Testis (tissue), 2 donors: ENCODE measurements at regions not wholly inside any gene's neighbourhood (a gene's known extent, or its start where the extent isn't known, plus 50 kb on each side); places are given as distances from the start of the nearest gene placed in this dataset.

Experiments
- DNase-seq: peaks from one replicate; pipeline ENCODE4 v3.0.0-alpha.2; 2019
- H3K27ac ChIP-seq, 2 donors: fragments of 200-600 bp; sonication (generic); one replicate each; pipeline ENCODE4 v1.5.1; 2019
- H3K27me3 ChIP-seq: fragments of 200-600 bp; sonication (generic); one replicate; pipeline ENCODE4 v1.5.1; 2019
- H3K36me3 ChIP-seq: fragments of 200-600 bp; sonication (generic); one replicate; pipeline ENCODE4 v1.5.1; 2017; ENCODE audit warnings: low read depth; ENCODE audit errors: missing control alignments
- H3K4me1 ChIP-seq: fragments of 200-600 bp; sonication (generic); one replicate; pipeline ENCODE4 v1.5.1; 2019
- H3K4me3 ChIP-seq, 2 donors: fragments of 200-600 bp; sonication (generic); one replicate each; pipeline ENCODE4 v1.5.1; 2017 to 2019
- H3K9me3 ChIP-seq: fragments of 200-600 bp; sonication (generic); one replicate; pipeline ENCODE4 v1.5.1; 2017
- POLR2A ChIP-seq: fragments of 450-650 bp; IDR thresholded peaks from one replicate; pipeline ENCODE4 v1.6.1; 2017; ENCODE audit warnings: antibody characterized with exemption, mild to moderate bottlenecking, moderate library complexity
- WGBS, 2 donors: methylation state at CpG; one replicate each; pipeline ENCODE4 v1.1.5; 2018; 5-methylcytosine and 5-hydroxymethylcytosine counted together
- intact Hi-C: fragments of 100-400 bp; cut with DNase I; formaldehyde crosslinking; loops from one replicate; pipeline ENCODE4 v1.15.1; 2023; ENCODE audit warnings: low total_unique reads
- TF ChIP-seq, protein P1 (sequence below), 3 experiments: fragments of 450-650 bp in 2 of 3; fragments of 200-600 bp in 1 of 3; sonication (generic) in 1 of 3; IDR thresholded peaks; one replicate each; pipeline ENCODE4 v1.5.1; 2016 to 2019; ENCODE audit warnings: antibody characterized with exemption in 3 of 3, mild to moderate bottlenecking in 2 of 3, moderate library complexity in 1 of 3

DNA sequence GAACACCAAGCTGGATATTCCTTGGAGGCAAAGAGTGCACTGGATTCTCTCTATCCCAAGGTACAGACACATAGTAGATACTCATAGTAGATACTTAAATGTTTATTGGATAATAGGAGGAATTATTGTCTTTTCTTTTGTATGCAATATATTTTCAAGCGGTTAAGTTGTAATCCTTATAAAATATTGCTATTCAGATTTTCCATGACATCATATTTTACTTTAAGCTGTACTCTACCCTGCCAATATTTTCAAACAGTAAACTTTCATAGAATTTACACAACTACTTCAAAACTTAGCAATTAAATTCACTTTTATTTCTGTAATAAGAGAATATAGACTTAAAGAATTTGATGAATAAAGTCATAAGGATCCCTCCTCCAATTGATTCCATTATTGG is 546.5 kb upstream of the CAMK1G start:
- Histone ChIP-seq H3K9me3 (no peaks in the 10 kb centered on the region), H3K36me3 (no peaks in the 10 kb centered on the region), H3K4me1 (no peaks in the 10 kb centered on the region), H3K4me3 (no peak overlapping the region), H3K27me3 (no peaks in the 10 kb centered on the region), H3K27ac (no peak overlapping the region)
- intact Hi-C loops, result no loop called here
- TF ChIP-seq, protein P1, sequence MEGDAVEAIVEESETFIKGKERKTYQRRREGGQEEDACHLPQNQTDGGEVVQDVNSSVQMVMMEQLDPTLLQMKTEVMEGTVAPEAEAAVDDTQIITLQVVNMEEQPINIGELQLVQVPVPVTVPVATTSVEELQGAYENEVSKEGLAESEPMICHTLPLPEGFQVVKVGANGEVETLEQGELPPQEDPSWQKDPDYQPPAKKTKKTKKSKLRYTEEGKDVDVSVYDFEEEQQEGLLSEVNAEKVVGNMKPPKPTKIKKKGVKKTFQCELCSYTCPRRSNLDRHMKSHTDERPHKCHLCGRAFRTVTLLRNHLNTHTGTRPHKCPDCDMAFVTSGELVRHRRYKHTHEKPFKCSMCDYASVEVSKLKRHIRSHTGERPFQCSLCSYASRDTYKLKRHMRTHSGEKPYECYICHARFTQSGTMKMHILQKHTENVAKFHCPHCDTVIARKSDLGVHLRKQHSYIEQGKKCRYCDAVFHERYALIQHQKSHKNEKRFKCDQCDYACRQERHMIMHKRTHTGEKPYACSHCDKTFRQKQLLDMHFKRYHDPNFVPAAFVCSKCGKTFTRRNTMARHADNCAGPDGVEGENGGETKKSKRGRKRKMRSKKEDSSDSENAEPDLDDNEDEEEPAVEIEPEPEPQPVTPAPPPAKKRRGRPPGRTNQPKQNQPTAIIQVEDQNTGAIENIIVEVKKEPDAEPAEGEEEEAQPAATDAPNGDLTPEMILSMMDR (IDR thresholded peaks at IDR 0.05), result no peak
- no peak for TF ChIP-seq POLR2A
- 89 to 96% methylated on average over 1 of the region's 1 CpG for WGBS, 2 donors
- DNase-seq, result no peak

DNA sequence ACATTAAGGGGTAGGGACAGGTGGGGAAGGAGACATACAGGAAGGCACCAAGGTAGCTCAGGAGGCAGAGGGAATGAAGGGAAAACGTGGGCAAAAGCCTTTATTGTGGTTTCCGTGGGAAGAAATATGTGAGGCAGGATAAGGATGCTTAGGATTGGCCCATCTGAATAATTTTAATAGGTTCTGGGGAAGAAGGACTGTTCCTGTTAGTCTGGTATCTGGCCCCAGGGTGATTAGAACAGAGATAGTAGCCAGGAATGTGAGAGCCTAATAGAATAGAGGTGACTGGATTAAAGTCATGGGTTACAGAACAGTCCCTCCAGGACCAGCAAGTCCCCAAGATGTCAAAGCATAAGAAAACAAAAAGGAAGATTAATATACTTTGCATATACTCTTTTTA is 545.2 kb upstream of the CAMK1G start:
- Histone ChIP-seq H3K27ac (no peak overlapping the region), H3K4me3 (no peak overlapping the region), H3K27me3 (no peaks in the 10 kb centered on the region), H3K9me3 (no peaks in the 10 kb centered on the region), H3K4me1 (no peaks in the 10 kb centered on the region), H3K36me3 (no peaks in the 10 kb centered on the region)
- TF ChIP-seq POLR2A, result no peak
- TF ChIP-seq, protein P1 (IDR thresholded peaks at IDR 0.05), result no peak
- DNase-seq, result no peak
- 36 to 71% methylated on average over 2 of the region's 2 CpGs for WGBS, 2 donors
- intact Hi-C loops, result no loop called here

DNA sequence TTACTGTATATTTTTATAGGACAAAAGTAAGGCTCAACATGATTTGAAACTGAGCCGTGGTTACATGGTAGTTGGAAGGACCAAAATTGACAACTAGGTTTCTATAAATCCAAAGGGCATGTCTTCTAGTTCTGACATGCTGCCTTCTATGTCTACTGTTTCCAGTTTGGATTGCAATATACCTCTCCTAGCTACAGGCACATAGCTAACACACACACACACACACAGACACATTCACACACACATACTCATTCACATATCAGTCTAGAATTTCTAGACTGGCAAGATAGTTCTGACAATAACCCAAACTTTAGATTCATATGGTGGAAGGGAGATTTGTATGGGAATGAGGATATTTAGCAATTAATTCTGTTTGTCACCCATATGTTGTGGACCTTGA is 544.8 kb upstream of the CAMK1G start:
- TF ChIP-seq, protein P1 (IDR thresholded peaks at IDR 0.05), result no peak
- no peak for TF ChIP-seq POLR2A
- no peak overlapping the region for H3K4me3 ChIP-seq
- H3K27ac ChIP-seq, result no peak overlapping the region
- no peaks in the 10 kb centered on the region for H3K4me1 ChIP-seq
- H3K9me3 ChIP-seq, result no peaks in the 10 kb centered on the region
- intact Hi-C loops, result no loop called here
- H3K36me3 ChIP-seq, result no peaks in the 10 kb centered on the region
- no peak for DNase-seq
- 95 to 100% methylated on average over 1 of the region's 1 CpG for WGBS, 2 donors
- H3K27me3 ChIP-seq, result no peaks in the 10 kb centered on the region

DNA sequence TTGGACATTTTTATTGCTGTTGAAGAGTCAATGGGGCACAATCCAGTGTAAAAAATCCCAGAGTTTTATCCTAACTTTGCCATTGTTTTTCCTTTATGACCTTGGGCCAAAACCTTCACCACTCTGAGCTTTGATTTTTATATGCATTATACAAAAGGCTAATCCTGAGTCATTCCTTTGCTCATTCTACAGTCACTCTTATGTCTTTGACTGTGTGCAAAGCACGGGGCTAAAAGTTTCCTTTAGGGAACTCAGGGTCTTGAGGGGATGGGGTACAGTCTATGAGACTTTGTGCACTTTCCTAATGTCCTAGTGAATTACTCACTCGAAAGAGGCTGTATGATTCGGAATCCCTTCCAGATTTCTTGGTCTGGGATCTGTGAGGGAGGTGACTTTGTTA is 543.2 kb upstream of the CAMK1G start:
- H3K36me3 ChIP-seq, result no peaks in the 10 kb centered on the region
- no peak for DNase-seq
- WGBS, 2 donors, result 89 to 91% methylated on average over 3 of the region's 3 CpGs
- no peak overlapping the region for H3K27ac ChIP-seq
- no peak overlapping the region for H3K4me3 ChIP-seq
- no peaks in the 10 kb centered on the region for H3K9me3 ChIP-seq
- no peaks in the 10 kb centered on the region for H3K27me3 ChIP-seq
- no peaks in the 10 kb centered on the region for H3K4me1 ChIP-seq
- TF ChIP-seq, protein P1 (IDR thresholded peaks at IDR 0.05), result no peak
- no peak for TF ChIP-seq POLR2A
- intact Hi-C loops, result no loop called here

DNA sequence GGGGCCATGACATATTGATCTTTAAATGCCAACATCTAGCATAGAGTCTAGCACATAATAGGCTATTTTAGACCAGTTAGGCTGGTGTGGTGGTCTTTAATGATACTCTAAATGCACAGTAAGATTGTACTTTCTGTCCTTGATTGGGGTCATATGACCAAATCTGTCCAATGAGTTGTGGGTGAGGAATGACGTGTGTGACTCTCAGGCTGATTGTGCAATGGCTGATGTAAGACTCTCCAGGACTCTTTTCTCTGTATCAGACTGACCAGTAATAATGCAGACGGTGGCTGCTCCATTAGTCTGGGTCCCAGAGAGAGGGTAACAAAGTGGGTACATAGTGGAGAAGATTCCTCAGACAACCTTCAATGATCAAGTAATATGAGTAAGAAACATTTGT is 541.6 kb upstream of the CAMK1G start:
- Histone ChIP-seq H3K4me1 (no peaks in the 10 kb centered on the region), H3K36me3 (no peaks in the 10 kb centered on the region), H3K27me3 (no peaks in the 10 kb centered on the region), H3K27ac (no peak overlapping the region), H3K9me3 (no peaks in the 10 kb centered on the region), H3K4me3 (no peak overlapping the region)
- 79 to 80% methylated on average over 2 of the region's 2 CpGs for WGBS, 2 donors
- intact Hi-C loops, result no loop called here
- no peak for DNase-seq
- TF ChIP-seq POLR2A, result no peak
- TF ChIP-seq, protein P1 (IDR thresholded peaks at IDR 0.05), result no peak
